GM12878 (cell line): ENCODE measurements at regions not wholly inside any gene's neighbourhood (a gene's known extent, or its start where the extent isn't known, plus 50 kb on each side); places are given as distances from the start of the nearest gene placed in this dataset.

ENCODE experiments used
- ATAC-seq: fragments of 200-7000 bp; cut with Tn5 transposase; 3 replicates; pipeline ENCODE4 v1.9.1; 2020; ENCODE audit warnings: mild to moderate bottlenecking, moderate library complexity
- BruUV-seq: library from RNA; stranded (reverse); fragments of 400-500 nt; replicated peaks from 2 replicates; lab custom pipeline; 2021; lab: Mats Ljungman, UMichigan
- CTCF ChIA-PET: fragments of 300-600 bp; sonication (Branson Sonifier 250); formaldehyde crosslinking; extraction: SDS; loops from one replicate; lab custom pipeline; 2021; ENCODE audit warnings: inconsistent platforms; lab: Yijun Ruan, JAX
- POLR2A ChIA-PET: fragments of 350-600 bp; formaldehyde crosslinking; extraction: SDS; loops from one replicate; lab custom pipeline; 2021; ENCODE audit warnings: inconsistent platforms; lab: Charles Lee
- RAD21 ChIA-PET: fragments of 300-600 bp; sonication (Branson Sonifier 250); formaldehyde crosslinking; loops from one replicate; lab custom pipeline; 2023; ENCODE audit warnings: antibody characterized with exemption; ENCODE audit not compliant: unreplicated experiment; lab: Charles Lee
- SMC1A ChIA-PET: fragments of 300-600 bp; sonication (Branson Sonifier 250); formaldehyde crosslinking; loops from one replicate; lab custom pipeline; 2023; ENCODE audit not compliant: unreplicated experiment, uncharacterized antibody; lab: Charles Lee
- DNase-seq: peaks from one replicate; pipeline ENCODE4 v3.0.0-alpha.2; 2011; ENCODE audit warnings: low read depth, low spot score
- FAIRE-seq: peaks from 3 replicates; lab custom pipeline; 2011; peaks lifted over from hg19 to GRCh38; lab: Jason Lieb, UNC
- H2AFZ ChIP-seq: 2 replicates; pipeline ENCODE4 v1.6.0; 2011; ENCODE audit warnings: low read depth, low read length, control low read depth; ENCODE audit not compliant: control insufficient read depth
- H3K27ac ChIP-seq: 2 replicates; pipeline ENCODE4 v1.5.1; 2011; ENCODE audit warnings: control low read depth; ENCODE audit not compliant: control insufficient read depth, insufficient read depth
- H3K27me3 ChIP-seq, 2 experiments: replicated peaks in 1 of 2; 2 replicates each; pipeline versions ENCODE4 v1.6.0 to v1.6.1; 2011; ENCODE audit warnings: low read length in 1 of 2; ENCODE audit not compliant: control insufficient read depth in 2 of 2, insufficient read depth in 2 of 2
- H3K36me3 ChIP-seq, 2 experiments: 2 replicates each; pipeline ENCODE4 v1.5.1; 2011; ENCODE audit warnings: low read length in 1 of 2; ENCODE audit not compliant: control insufficient read depth in 2 of 2, insufficient read depth in 2 of 2
- H3K4me1 ChIP-seq: 2 replicates; pipeline ENCODE4 v1.6.1; 2011; ENCODE audit warnings: mild to moderate bottlenecking, low read length, moderate library complexity, mixed read lengths; ENCODE audit not compliant: control insufficient read depth, insufficient read depth
- H3K4me2 ChIP-seq: 2 replicates; pipeline ENCODE4 v1.6.0; 2011; ENCODE audit warnings: control low read depth; ENCODE audit not compliant: control insufficient read depth, insufficient read depth
- H3K4me3 ChIP-seq: fragments of 200-600 bp; sonication (generic); 2 replicates; pipeline ENCODE4 v1.5.1; 2016
- H3K79me2 ChIP-seq: 2 replicates; pipeline ENCODE4 v1.6.0; 2011; ENCODE audit warnings: low read length; ENCODE audit not compliant: control insufficient read depth, insufficient read depth
- H3K9ac ChIP-seq: 2 replicates; pipeline ENCODE4 v1.8.0; 2011; ENCODE audit warnings: low read length, control low read depth, mixed read lengths; ENCODE audit not compliant: control insufficient read depth, insufficient read depth
- H3K9me3 ChIP-seq: replicated peaks from 3 replicates; pipeline ENCODE4 v1.5.1; 2011; ENCODE audit warnings: mild to moderate bottlenecking, low read length; ENCODE audit not compliant: control insufficient read depth, insufficient read depth
- H4K20me1 ChIP-seq: 2 replicates; pipeline ENCODE4 v1.6.0; 2011; ENCODE audit not compliant: control insufficient read depth, insufficient read depth
- ASH2L ChIP-seq: fragments of 300-600, 200-600 bp; sonication (generic); IDR thresholded peaks from 2 replicates; pipeline ENCODE4 v1.6.1; 2017; ENCODE audit warnings: low read depth, mild to moderate bottlenecking, borderline replicate concordance
- FOS ChIP-seq: IDR thresholded peaks from 3 replicates; pipeline ENCODE4 v1.6.1; 2011; ENCODE audit warnings: borderline replicate concordance; ENCODE audit not compliant: insufficient read length; ENCODE audit errors: extremely low read depth
- FOXK2 ChIP-seq: fragments of 450-650 bp; IDR thresholded peaks from 2 replicates; pipeline ENCODE4 v1.6.1; 2017; ENCODE audit warnings: mild to moderate bottlenecking, moderate library complexity
- HDAC2 ChIP-seq: fragments of 200-600 bp; sonication (generic); IDR thresholded peaks from 2 replicates; pipeline ENCODE4 v1.6.1; 2017
- HDGF ChIP-seq: fragments of 450-650 bp; IDR thresholded peaks from 2 replicates; pipeline ENCODE4 v1.6.1; 2016; ENCODE audit warnings: antibody characterized with exemption
- KLF5 ChIP-seq: fragments of 450-650 bp; IDR thresholded peaks from 2 replicates; pipeline ENCODE4 v1.6.1; 2014; ENCODE audit warnings: mild to moderate bottlenecking; ENCODE audit not compliant: partially characterized antibody
- MAX ChIP-seq: IDR thresholded peaks from 2 replicates; pipeline ENCODE4 v1.6.1; 2012; ENCODE audit warnings: low read depth, low read length, improper control_type of control experiment
- MXI1 ChIP-seq: fragments of 150-350 bp; IDR thresholded peaks from 2 replicates; pipeline ENCODE4 v1.6.1; 2011; ENCODE audit warnings: low read depth, mild to moderate bottlenecking, inconsistent platforms, low read length, improper control_type of control experiment
- SREBF2 ChIP-seq: IDR thresholded peaks from 2 replicates; pipeline ENCODE4 v1.6.1; 2012; ENCODE audit warnings: mild to moderate bottlenecking, low read length
- USF2 ChIP-seq: IDR thresholded peaks from 2 replicates; pipeline ENCODE4 v1.6.1; 2011; ENCODE audit warnings: low read depth, low read length, improper control_type of control experiment, borderline replicate concordance
- ZNF217 ChIP-seq: fragments of 450-650 bp; IDR thresholded peaks from 2 replicates; pipeline ENCODE4 v1.6.1; 2017; ENCODE audit warnings: antibody characterized with exemption, mild to moderate bottlenecking
- ZNF384 ChIP-seq: IDR thresholded peaks from 2 replicates; pipeline ENCODE4 v1.6.1; 2012; ENCODE audit warnings: low read depth, mild to moderate bottlenecking, low read length, improper control_type of control experiment, borderline replicate concordance
- ZZZ3 ChIP-seq: IDR thresholded peaks from 2 replicates; pipeline ENCODE4 v1.6.1; 2011; ENCODE audit warnings: low read depth; ENCODE audit not compliant: control insufficient read depth, insufficient read length
- WGBS: methylation state at CpG from one replicate; pipeline ENCODE4 v1.1.6; 2016; ENCODE audit warnings: low lambda C conversion rate; ENCODE audit not compliant: insufficient replicate concordance, insufficient coverage; ENCODE audit errors: missing lambda C conversion rate; 5-methylcytosine and 5-hydroxymethylcytosine counted together
- in situ Hi-C: fragments of 300-500 bp; cut with MboI; formaldehyde crosslinking; loops from 9 replicates; pipeline ENCODE4 v1.14.3; 2018; ENCODE audit warnings: mixed read lengths
- intact Hi-C: fragments of 100-400 bp; cut with micrococcal nuclease; formaldehyde crosslinking; loops from one replicate; pipeline ENCODE4 v1.14.2; 2022; ENCODE audit not compliant: unreplicated experiment
- TF ChIP-seq, protein P1 (sequence below): IDR thresholded peaks from 2 replicates; pipeline ENCODE4 v1.6.1; 2012; ENCODE audit warnings: improper control_type of control experiment, low read depth, low read length; ENCODE audit not compliant: insufficient replicate concordance
- TF ChIP-seq, protein P2 (sequence below): fragments of 450-650 bp; IDR thresholded peaks from 2 replicates; pipeline ENCODE4 v1.6.1; 2017; ENCODE audit warnings: low read depth, mild to moderate bottlenecking, moderate library complexity

DNA sequence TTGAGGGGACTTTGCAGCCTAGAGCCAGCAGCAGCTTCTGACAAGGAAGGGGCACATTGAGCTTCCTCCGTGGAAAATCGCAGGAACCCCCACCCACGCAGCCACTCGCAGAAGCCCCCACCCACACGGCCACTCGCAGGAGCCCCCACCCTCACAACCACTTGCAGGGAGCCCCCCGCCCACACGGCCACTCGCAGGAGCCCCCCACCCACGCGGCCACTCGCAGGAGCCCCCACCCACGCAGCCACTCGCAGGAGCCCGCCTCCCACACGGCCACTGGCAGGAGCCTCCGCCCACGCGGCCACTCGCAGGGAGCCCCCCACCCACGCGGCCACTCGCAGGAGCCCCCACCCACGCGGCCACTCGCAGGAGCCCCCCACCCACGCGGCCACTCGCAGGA, 228.4 kb upstream of the CDH4 start (continued):
- TF ChIP-seq, protein P1, sequence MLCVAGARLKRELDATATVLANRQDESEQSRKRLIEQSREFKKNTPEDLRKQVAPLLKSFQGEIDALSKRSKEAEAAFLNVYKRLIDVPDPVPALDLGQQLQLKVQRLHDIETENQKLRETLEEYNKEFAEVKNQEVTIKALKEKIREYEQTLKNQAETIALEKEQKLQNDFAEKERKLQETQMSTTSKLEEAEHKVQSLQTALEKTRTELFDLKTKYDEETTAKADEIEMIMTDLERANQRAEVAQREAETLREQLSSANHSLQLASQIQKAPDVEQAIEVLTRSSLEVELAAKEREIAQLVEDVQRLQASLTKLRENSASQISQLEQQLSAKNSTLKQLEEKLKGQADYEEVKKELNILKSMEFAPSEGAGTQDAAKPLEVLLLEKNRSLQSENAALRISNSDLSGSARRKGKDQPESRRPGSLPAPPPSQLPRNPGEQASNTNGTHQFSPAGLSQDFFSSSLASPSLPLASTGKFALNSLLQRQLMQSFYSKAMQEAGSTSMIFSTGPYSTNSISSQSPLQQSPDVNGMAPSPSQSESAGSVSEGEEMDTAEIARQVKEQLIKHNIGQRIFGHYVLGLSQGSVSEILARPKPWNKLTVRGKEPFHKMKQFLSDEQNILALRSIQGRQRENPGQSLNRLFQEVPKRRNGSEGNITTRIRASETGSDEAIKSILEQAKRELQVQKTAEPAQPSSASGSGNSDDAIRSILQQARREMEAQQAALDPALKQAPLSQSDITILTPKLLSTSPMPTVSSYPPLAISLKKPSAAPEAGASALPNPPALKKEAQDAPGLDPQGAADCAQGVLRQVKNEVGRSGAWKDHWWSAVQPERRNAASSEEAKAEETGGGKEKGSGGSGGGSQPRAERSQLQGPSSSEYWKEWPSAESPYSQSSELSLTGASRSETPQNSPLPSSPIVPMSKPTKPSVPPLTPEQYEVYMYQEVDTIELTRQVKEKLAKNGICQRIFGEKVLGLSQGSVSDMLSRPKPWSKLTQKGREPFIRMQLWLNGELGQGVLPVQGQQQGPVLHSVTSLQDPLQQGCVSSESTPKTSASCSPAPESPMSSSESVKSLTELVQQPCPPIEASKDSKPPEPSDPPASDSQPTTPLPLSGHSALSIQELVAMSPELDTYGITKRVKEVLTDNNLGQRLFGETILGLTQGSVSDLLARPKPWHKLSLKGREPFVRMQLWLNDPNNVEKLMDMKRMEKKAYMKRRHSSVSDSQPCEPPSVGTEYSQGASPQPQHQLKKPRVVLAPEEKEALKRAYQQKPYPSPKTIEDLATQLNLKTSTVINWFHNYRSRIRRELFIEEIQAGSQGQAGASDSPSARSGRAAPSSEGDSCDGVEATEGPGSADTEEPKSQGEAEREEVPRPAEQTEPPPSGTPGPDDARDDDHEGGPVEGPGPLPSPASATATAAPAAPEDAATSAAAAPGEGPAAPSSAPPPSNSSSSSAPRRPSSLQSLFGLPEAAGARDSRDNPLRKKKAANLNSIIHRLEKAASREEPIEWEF: no peak
- TF ChIP-seq HDGF (no peak), KLF5 (no peak), HDAC2 (no peak), ZNF384 (no peak), MAX (no peak), SREBF2 (no peak)

DNA sequence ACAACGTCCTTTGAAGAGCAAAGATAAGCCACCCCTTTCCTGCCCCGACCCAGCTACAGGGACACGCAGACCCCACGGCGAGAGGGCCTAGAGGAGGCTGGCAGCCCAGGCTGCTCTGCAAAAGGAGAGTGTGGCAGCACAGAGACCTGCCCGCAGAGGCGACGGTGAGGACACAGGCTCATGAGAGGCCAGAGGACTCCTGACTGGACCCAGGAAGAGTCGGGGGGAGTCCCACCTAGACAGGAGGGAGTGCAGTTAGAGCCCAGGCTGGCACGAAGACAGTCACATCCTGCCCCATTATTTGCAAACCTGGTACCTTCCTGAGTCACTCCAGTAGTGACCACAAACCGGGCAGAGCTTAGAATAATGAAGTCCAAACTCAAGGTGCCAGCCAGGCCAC, 227.7 kb upstream of the CDH4 start:
- H3K4me1 ChIP-seq: no peaks in the 10 kb centered on the region
- ChIA-PET POLR2A (no interaction called here), RAD21 (no interaction called here), SMC1A (no interaction called here), CTCF (no interaction called here)
- no peaks in the 10 kb centered on the region for H4K20me1 ChIP-seq
- 52% methylated on average over 11 of the region's 11 CpGs for WGBS
- no peaks in the 10 kb centered on the region for H3K79me2 ChIP-seq
- in situ Hi-C loops: no loop called here
- intact Hi-C loops: no loop called here
- H3K4me3 ChIP-seq: no peak overlapping the region
- H3K9ac ChIP-seq: no peak overlapping the region
- no peak for DNase-seq
- no peak for ATAC-seq
- no peak overlapping the region for H2AFZ ChIP-seq
- FAIRE-seq: no peak
- H3K27me3 ChIP-seq: no peaks in the 10 kb centered on the region
- H3K4me2 ChIP-seq: no peak overlapping the region
- no peaks in the 10 kb centered on the region; the same call in 2 of the 3 replicates for H3K9me3 ChIP-seq
- BruUV-seq: no TSS peak
- no peaks in the 10 kb centered on the region for H3K36me3 ChIP-seq
- H3K27ac ChIP-seq: no peak overlapping the region
- TF ChIP-seq USF2: no peak
- TF ChIP-seq ASH2L: no peak
- no peak for TF ChIP-seq MXI1
- TF ChIP-seq ZNF217: no peak
- TF ChIP-seq FOS: no peak
- TF ChIP-seq, protein P2, sequence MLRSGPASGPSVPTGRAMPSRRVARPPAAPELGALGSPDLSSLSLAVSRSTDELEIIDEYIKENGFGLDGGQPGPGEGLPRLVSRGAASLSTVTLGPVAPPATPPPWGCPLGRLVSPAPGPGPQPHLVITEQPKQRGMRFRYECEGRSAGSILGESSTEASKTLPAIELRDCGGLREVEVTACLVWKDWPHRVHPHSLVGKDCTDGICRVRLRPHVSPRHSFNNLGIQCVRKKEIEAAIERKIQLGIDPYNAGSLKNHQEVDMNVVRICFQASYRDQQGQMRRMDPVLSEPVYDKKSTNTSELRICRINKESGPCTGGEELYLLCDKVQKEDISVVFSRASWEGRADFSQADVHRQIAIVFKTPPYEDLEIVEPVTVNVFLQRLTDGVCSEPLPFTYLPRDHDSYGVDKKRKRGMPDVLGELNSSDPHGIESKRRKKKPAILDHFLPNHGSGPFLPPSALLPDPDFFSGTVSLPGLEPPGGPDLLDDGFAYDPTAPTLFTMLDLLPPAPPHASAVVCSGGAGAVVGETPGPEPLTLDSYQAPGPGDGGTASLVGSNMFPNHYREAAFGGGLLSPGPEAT: no peak
- no peak for TF ChIP-seq ZZZ3
- no peak for TF ChIP-seq FOXK2
